ENCODE measurements at regions not wholly inside any gene's neighbourhood (a gene's known extent, or its start where the extent isn't known, plus 50 kb on each side); places are given as distances from the start of the nearest gene placed in this dataset.

DNA sequence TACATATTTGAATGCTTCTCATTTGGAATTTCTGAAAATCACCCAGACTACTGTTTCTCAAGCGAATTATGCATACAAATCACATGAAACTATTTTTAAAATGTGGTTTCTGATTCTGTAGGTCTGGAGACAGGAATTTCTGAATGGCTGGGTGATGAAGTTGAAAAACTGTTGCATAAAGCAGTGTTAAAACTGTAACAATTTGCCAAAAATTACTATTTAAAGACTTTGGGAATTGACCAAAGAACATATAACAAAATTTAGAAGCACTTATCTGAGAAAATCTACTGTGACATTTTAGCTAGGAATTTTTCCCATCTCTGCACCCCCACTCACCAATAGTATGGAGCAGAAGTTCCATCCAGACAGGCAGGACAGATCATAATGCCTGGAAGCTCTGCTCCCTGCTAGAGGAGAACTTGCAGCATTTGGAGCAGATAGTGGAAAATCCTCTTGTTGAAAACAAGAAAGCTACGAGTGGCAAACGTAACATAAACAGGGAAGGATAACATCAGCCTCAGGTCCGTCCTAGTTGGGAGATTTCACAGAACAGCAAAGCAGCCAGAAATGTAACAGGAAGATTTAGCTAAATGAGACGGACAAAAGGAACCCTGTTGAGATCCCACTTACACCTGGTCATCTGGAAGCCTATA is 132.3 kb upstream of the MCTP2 start:
- Histone ChIP-seq H3K9me3 (no peaks in the 10 kb centered on the region), H3K4me1 (ENCODE audit: low read depth) (no peaks in the 10 kb centered on the region), H3K4me3 (no peak overlapping the region), H3K36me3 (ENCODE audit: low read depth) (no peaks in the 10 kb centered on the region)
- TF ChIP-seq, protein P1, sequence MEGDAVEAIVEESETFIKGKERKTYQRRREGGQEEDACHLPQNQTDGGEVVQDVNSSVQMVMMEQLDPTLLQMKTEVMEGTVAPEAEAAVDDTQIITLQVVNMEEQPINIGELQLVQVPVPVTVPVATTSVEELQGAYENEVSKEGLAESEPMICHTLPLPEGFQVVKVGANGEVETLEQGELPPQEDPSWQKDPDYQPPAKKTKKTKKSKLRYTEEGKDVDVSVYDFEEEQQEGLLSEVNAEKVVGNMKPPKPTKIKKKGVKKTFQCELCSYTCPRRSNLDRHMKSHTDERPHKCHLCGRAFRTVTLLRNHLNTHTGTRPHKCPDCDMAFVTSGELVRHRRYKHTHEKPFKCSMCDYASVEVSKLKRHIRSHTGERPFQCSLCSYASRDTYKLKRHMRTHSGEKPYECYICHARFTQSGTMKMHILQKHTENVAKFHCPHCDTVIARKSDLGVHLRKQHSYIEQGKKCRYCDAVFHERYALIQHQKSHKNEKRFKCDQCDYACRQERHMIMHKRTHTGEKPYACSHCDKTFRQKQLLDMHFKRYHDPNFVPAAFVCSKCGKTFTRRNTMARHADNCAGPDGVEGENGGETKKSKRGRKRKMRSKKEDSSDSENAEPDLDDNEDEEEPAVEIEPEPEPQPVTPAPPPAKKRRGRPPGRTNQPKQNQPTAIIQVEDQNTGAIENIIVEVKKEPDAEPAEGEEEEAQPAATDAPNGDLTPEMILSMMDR (IDR thresholded peaks at IDR 0.05), result no peak
- no peak for DNase-seq
- ATAC-seq, result no peak
- intact Hi-C loops (cut with DNase I, micrococcal nuclease), result no loop called here

GRCh38 chr15:94097552-94097951 is 133.8 kb upstream of the MCTP2 start:
- H3K4me3 ChIP-seq, result no peak overlapping the region
- TF ChIP-seq, protein P1 (IDR thresholded peaks at IDR 0.05), result no peak
- H3K9me3 ChIP-seq, result no peaks in the 10 kb centered on the region
- no peaks in the 10 kb centered on the region for H3K4me1 ChIP-seq (ENCODE audit: low read depth)
- no peaks in the 10 kb centered on the region for H3K36me3 ChIP-seq (ENCODE audit: low read depth)
- no peak for ATAC-seq
- no peak for DNase-seq
- intact Hi-C loops (cut with DNase I, micrococcal nuclease), result no loop called here

- H3K4me1 ChIP-seq (ENCODE audit: low read depth), result no peaks in the 10 kb centered on the region
- no peak overlapping the region for H3K4me3 ChIP-seq
- intact Hi-C loops (cut with DNase I, micrococcal nuclease), result no loop called here
- TF ChIP-seq, protein P1 (IDR thresholded peaks at IDR 0.05), result no peak
- ATAC-seq (no peak), DNase-seq (no peak)
- H3K9me3 ChIP-seq, result no peaks in the 10 kb centered on the region
- no peaks in the 10 kb centered on the region for H3K36me3 ChIP-seq (ENCODE audit: low read depth)
These were observed 137.1 kb upstream of the MCTP2 start for GRCh38 chr15:94094310-94094709.

GRCh38 chr15:94086341-94086740 is 145.0 kb upstream of the MCTP2 start:
- Histone ChIP-seq H3K4me3 (no peak overlapping the region), H3K9me3 (no peaks in the 10 kb centered on the region), H3K36me3 (ENCODE audit: low read depth) (no peaks in the 10 kb centered on the region), H3K4me1 (ENCODE audit: low read depth) (no peaks in the 10 kb centered on the region)
- no peak for ATAC-seq
- TF ChIP-seq, protein P1 (IDR thresholded peaks at IDR 0.05), result no peak
- DNase-seq, result no peak
- intact Hi-C loops (cut with DNase I, micrococcal nuclease), result no loop called here

DNA sequence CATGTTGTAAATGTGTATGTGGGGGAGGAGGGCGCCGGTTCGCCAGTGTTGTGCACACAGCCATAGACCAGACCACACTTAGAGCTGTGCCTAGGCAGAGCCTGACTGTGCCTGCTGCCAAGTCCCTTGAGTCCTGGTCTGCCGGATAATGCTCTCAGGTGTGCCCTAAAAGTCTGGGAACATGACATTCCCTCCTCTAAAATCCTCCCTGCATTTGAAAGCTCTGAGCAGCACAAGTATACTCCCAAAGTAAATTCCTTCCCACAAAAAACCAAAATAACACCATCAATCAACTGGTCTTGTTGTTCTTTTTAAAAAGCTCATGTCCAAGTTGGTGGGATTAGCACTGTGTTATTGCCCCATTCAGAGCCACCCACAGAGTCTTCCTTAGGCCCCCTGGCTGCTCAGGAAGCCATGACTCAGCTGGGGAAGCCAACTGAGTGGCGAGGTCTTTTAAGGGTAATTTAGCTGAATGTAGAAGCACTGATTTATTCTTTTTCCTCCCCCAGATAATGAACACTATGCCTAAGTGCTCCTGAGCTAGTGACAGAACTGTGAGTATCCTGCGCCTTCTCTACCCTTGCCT is 147.8 kb upstream of the MCTP2 start:
- TF ChIP-seq, protein P1 (IDR thresholded peaks at IDR 0.05), result no peak
- ATAC-seq, result peak; percentile 55
- no peaks in the 10 kb centered on the region for H3K9me3 ChIP-seq
- no peaks in the 10 kb centered on the region for H3K36me3 ChIP-seq (ENCODE audit: low read depth)
- H3K4me3 ChIP-seq, result no peak overlapping the region
- no peak for DNase-seq
- intact Hi-C loops (cut with DNase I, micrococcal nuclease), result no loop called here
- peaks cover 3% of the 10 kb centered on the region for H3K4me1 ChIP-seq (ENCODE audit: low read depth)

All from mucosa of descending colon (tissue), 3 donors.